ENCODE measurements at regions not wholly inside any gene's neighbourhood (a gene's known extent, or its start where the extent isn't known, plus 50 kb on each side); places are given as distances from the start of the nearest gene placed in this dataset.

- Histone ChIP-seq H3K36me3 (no peaks in the 10 kb centered on the region), H3K27ac (no peak overlapping the region), H3K27me3 (no peaks in the 10 kb centered on the region), H3K4me1 (peaks cover 0 to 15% (median 0%) of the 10 kb centered on the region in 4 donors), H3K9me3 (no peaks in the 10 kb centered on the region), H3K4me3 (no peak overlapping the region)
- no peak for DNase-seq
- TF ChIP-seq CTCF (IDR thresholded peaks at IDR 0.05), result no peak
- intact Hi-C loops (cut with DNase I; ENCODE audit: low total_unique reads), result no loop called here
These were observed 104.9 kb upstream of the TNR start for GRCh38 chr1:175848329-175848728.

GRCh38 chr1:175845985-175846384, 102.6 kb upstream of the TNR start:
- Histone ChIP-seq H3K4me3 (no peak overlapping the region), H3K27me3 (no peaks in the 10 kb centered on the region), H3K27ac (no peak overlapping the region), H3K9me3 (no peaks in the 10 kb centered on the region), H3K36me3 (no peaks in the 10 kb centered on the region), H3K4me1 (peaks cover 0 to 15% (median 0%) of the 10 kb centered on the region in 4 donors)
- intact Hi-C loops (cut with DNase I; ENCODE audit: low total_unique reads), result no loop called here
- TF ChIP-seq CTCF (IDR thresholded peaks at IDR 0.05), result no peak
- DNase-seq, result no peak

GRCh38 chr1:175845338-175845737, 101.9 kb upstream of the TNR start:
- Histone ChIP-seq H3K4me3 (no peak overlapping the region), H3K27ac (no peak overlapping the region), H3K4me1 (peaks cover 0 to 15% (median 0%) of the 10 kb centered on the region in 4 donors), H3K27me3 (no peaks in the 10 kb centered on the region), H3K36me3 (no peaks in the 10 kb centered on the region), H3K9me3 (no peaks in the 10 kb centered on the region)
- DNase-seq, result no peak
- intact Hi-C loops (cut with DNase I; ENCODE audit: low total_unique reads), result no loop called here
- no peak for TF ChIP-seq CTCF (IDR thresholded peaks at IDR 0.05)

GRCh38 chr1:175844877-175845276, 101.5 kb upstream of the TNR start:
- Histone ChIP-seq H3K36me3 (no peaks in the 10 kb centered on the region), H3K4me1 (peaks cover 0 to 15% (median 0%) of the 10 kb centered on the region in 4 donors), H3K9me3 (no peaks in the 10 kb centered on the region), H3K27me3 (no peaks in the 10 kb centered on the region), H3K27ac (no peak overlapping the region), H3K4me3 (no peak overlapping the region)
- DNase-seq, result no peak
- intact Hi-C loops (cut with DNase I; ENCODE audit: low total_unique reads), result no loop called here
- no peak for TF ChIP-seq CTCF (IDR thresholded peaks at IDR 0.05)

- H3K4me3 ChIP-seq, result no peak overlapping the region
- H3K27me3 ChIP-seq, result no peaks in the 10 kb centered on the region
- H3K36me3 ChIP-seq, result no peaks in the 10 kb centered on the region
- no peak overlapping the region for H3K27ac ChIP-seq
- intact Hi-C loops (cut with DNase I; ENCODE audit: low total_unique reads), result no loop called here
- DNase-seq, result no peak
- peaks cover 0 to 12% (median 0%) of the 10 kb centered on the region in 4 donors for H3K4me1 ChIP-seq
- H3K9me3 ChIP-seq, result no peaks in the 10 kb centered on the region
- TF ChIP-seq CTCF (IDR thresholded peaks at IDR 0.05), result no peak
These were observed 99.2 kb upstream of the TNR start for GRCh38 chr1:175842550-175842949.

GRCh38 chr1:175841738-175842187, 98.4 kb upstream of the TNR start:
- Histone ChIP-seq H3K36me3 (no peaks in the 10 kb centered on the region), H3K27me3 (no peaks in the 10 kb centered on the region), H3K4me1 (peaks cover 0 to 12% (median 0%) of the 10 kb centered on the region in 4 donors), H3K9me3 (no peaks in the 10 kb centered on the region), H3K27ac (no peak overlapping the region), H3K4me3 (no peak overlapping the region)
- TF ChIP-seq CTCF (IDR thresholded peaks at IDR 0.05), result no peak
- no peak for DNase-seq
- intact Hi-C loops (cut with DNase I; ENCODE audit: low total_unique reads), result no loop called here
